Neural cell (in vitro differentiated cells): ENCODE measurements at regions not wholly inside any gene's neighbourhood (a gene's known extent, or its start where the extent isn't known, plus 50 kb on each side); places are given as distances from the start of the nearest gene placed in this dataset.

Source experiments
- CTCF ChIP-seq: fragments of 450-650 bp; IDR thresholded peaks from 2 replicates; pipeline ENCODE4 v1.5.1; 2014; ENCODE audit warnings: antibody characterized with exemption, mild to moderate bottlenecking, moderate library complexity; ENCODE audit not compliant: poor library complexity, severe bottlenecking
- EP300 ChIP-seq: fragments of 450-650 bp; conservative IDR thresholded peaks from 2 replicates; pipeline ENCODE4 v1.6.1; 2014; ENCODE audit warnings: antibody characterized with exemption, mild to moderate bottlenecking, moderate library complexity; ENCODE audit not compliant: poor library complexity, severe bottlenecking
- EZH2 ChIP-seq: fragments of 200-600, 300-800 bp; shearing (Covaris generic), sonication (generic); IDR thresholded peaks from 2 replicates; pipeline ENCODE4 v1.6.1; 2014; ENCODE audit warnings: antibody characterized with exemption, low read length, borderline replicate concordance, mild to moderate bottlenecking; ENCODE audit not compliant: insufficient read depth, poor library complexity, severe bottlenecking
- MXI1 ChIP-seq: fragments of 450-650 bp; conservative IDR thresholded peaks from 2 replicates; pipeline ENCODE4 v1.6.1; 2014; ENCODE audit warnings: antibody characterized with exemption, mild to moderate bottlenecking; ENCODE audit not compliant: poor library complexity, severe bottlenecking
- POLR2AphosphoS5 ChIP-seq: IDR thresholded peaks from 2 replicates; pipeline ENCODE4 v1.6.1; 2012
- RAD21 ChIP-seq: fragments of 450-650 bp; conservative IDR thresholded peaks from 2 replicates; pipeline ENCODE4 v1.6.1; 2014; ENCODE audit warnings: antibody characterized with exemption, mild to moderate bottlenecking, moderate library complexity
- REST ChIP-seq: IDR thresholded peaks from 2 replicates; pipeline ENCODE4 v1.6.1; 2012; ENCODE audit warnings: borderline replicate concordance
- SMC3 ChIP-seq: fragments of 450-650 bp; conservative IDR thresholded peaks from 2 replicates; pipeline ENCODE4 v1.6.1; 2014; ENCODE audit warnings: antibody characterized with exemption, mild to moderate bottlenecking, moderate library complexity; ENCODE audit not compliant: poor library complexity
- TAF1 ChIP-seq: IDR thresholded peaks from 2 replicates; pipeline ENCODE4 v1.6.1; 2012; ENCODE audit warnings: low read depth

- TF ChIP-seq CTCF (no peak), POLR2AphosphoS5 (peak; percentile 99), EZH2 (no peak), RAD21 (no peak), REST (peak; percentile 86), EP300 (peak; percentile 95), SMC3 (no peak), TAF1 (no peak), MXI1 (no peak)
These were observed 786.4 kb upstream of the SLITRK1 start for GRCh38 chr13:84668637-84669036.
